HEK293 (cell line): ENCODE measurements at regions not wholly inside any gene's neighbourhood (a gene's known extent, or its start where the extent isn't known, plus 50 kb on each side); places are given as distances from the start of the nearest gene placed in this dataset.
"Not testable (repeated sequence)": the region's sequence is repeated elsewhere in the genome, so short reads cannot be mapped to it uniquely, and the experiment has no call there.

Experiments
- MZF1 ChIP-seq: fragments of 450-650 bp; formaldehyde crosslinking; IDR thresholded peaks from 2 replicates; pipeline ENCODE4 v1.5.1; 2017; ENCODE audit warnings: missing biosample characterization, missing genetic modification characterization, borderline replicate concordance
- ZNF558 ChIP-seq: fragments of 450-650 bp; formaldehyde crosslinking; IDR thresholded peaks from 2 replicates; pipeline ENCODE4 v1.5.1; 2016; ENCODE audit warnings: missing biosample characterization, missing genetic modification characterization
- TF ChIP-seq, protein P1 (sequence below): fragments of 450-650 bp; formaldehyde crosslinking; IDR thresholded peaks from 2 replicates; pipeline ENCODE4 v1.5.1; 2016; ENCODE audit warnings: missing biosample characterization, missing genetic modification characterization

DNA sequence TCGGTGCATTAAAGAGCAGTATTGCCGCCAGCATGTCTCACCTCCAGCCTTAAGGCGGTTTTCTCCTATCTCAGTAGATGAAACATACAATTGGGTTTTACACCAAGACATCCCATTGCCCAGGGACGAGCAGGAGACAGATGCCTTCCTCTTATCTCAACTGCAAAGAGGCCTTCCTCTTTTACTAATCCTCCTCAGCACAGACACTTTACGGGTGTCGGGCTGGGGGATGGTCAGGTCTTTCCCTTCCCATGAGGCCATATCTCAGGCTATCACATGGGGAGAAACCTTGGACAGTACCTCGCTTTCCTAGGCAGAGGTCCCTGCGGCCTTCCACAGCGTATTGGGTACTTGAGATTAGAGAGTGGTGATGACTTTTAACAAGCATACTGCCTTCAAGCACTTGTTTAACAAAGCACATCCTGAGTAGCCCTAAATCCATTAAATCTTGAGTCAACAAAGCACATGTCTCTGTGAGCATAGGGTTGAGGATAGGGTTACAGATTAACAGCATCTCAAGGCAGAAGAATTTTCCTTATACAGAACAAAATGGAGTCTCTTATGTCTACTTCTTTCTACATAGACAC, 60.8 kb upstream of the APBB1IP start:
- not testable (repeated sequence) for TF ChIP-seq MZF1, ZNF558 (tag by site-specific recombination)
- TF ChIP-seq, protein P1, sequence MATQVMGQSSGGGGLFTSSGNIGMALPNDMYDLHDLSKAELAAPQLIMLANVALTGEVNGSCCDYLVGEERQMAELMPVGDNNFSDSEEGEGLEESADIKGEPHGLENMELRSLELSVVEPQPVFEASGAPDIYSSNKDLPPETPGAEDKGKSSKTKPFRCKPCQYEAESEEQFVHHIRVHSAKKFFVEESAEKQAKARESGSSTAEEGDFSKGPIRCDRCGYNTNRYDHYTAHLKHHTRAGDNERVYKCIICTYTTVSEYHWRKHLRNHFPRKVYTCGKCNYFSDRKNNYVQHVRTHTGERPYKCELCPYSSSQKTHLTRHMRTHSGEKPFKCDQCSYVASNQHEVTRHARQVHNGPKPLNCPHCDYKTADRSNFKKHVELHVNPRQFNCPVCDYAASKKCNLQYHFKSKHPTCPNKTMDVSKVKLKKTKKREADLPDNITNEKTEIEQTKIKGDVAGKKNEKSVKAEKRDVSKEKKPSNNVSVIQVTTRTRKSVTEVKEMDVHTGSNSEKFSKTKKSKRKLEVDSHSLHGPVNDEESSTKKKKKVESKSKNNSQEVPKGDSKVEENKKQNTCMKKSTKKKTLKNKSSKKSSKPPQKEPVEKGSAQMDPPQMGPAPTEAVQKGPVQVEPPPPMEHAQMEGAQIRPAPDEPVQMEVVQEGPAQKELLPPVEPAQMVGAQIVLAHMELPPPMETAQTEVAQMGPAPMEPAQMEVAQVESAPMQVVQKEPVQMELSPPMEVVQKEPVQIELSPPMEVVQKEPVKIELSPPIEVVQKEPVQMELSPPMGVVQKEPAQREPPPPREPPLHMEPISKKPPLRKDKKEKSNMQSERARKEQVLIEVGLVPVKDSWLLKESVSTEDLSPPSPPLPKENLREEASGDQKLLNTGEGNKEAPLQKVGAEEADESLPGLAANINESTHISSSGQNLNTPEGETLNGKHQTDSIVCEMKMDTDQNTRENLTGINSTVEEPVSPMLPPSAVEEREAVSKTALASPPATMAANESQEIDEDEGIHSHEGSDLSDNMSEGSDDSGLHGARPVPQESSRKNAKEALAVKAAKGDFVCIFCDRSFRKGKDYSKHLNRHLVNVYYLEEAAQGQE (tag by site-specific recombination) = peak; percentile 69
